Astrocyte (in vitro differentiated cells and primary cell): ENCODE measurements at regions not wholly inside any gene's neighbourhood (a gene's known extent, or its start where the extent isn't known, plus 50 kb on each side); places are given as distances from the start of the nearest gene placed in this dataset.

Experiments used
- DNase-seq: peaks from one replicate; pipeline ENCODE4 v3.0.0-alpha.2; 2010; ENCODE audit warnings: low read depth
- FAIRE-seq: peaks from 2 replicates; lab custom pipeline; 2011; peaks lifted over from hg19 to GRCh38; lab: Jason Lieb, UNC
- H2AFZ ChIP-seq: 2 replicates; pipeline ENCODE4 v1.6.0; 2012; ENCODE audit warnings: low read depth, low read length, inconsistent platforms
- H3K27ac ChIP-seq: 2 replicates; pipeline ENCODE4 v1.5.1; 2011; ENCODE audit warnings: low read depth, low read length, inconsistent platforms
- H3K27me3 ChIP-seq: 2 replicates; pipeline ENCODE4 v1.6.0; 2011; ENCODE audit warnings: low read length, inconsistent platforms; ENCODE audit not compliant: insufficient read depth
- H3K36me3 ChIP-seq: 2 replicates; pipeline ENCODE4 v1.5.1; 2011; ENCODE audit warnings: low read length, inconsistent platforms; ENCODE audit not compliant: insufficient read depth
- H3K4me1 ChIP-seq: 2 replicates; pipeline ENCODE4 v1.5.1; 2011; ENCODE audit warnings: low read length, inconsistent platforms; ENCODE audit not compliant: insufficient read depth
- H3K4me2 ChIP-seq: 2 replicates; pipeline ENCODE4 v1.6.0; 2012; ENCODE audit warnings: low read length, inconsistent platforms
- H3K4me3 ChIP-seq: 2 replicates; pipeline ENCODE4 v1.5.1; 2011; ENCODE audit warnings: low read depth, mild to moderate bottlenecking, low read length, inconsistent platforms; ENCODE audit not compliant: insufficient read depth
- H3K79me2 ChIP-seq: 2 replicates; pipeline ENCODE4 v1.6.0; 2012; ENCODE audit warnings: mild to moderate bottlenecking, low read length, inconsistent platforms; ENCODE audit not compliant: insufficient read depth
- H3K9ac ChIP-seq: 2 replicates; pipeline ENCODE4 v1.6.0; 2012; ENCODE audit warnings: mild to moderate bottlenecking, low read length, inconsistent platforms
- H3K9me3 ChIP-seq: 2 replicates; pipeline ENCODE4 v1.5.1; 2012; ENCODE audit warnings: low read depth, mild to moderate bottlenecking, low read length, inconsistent platforms; ENCODE audit not compliant: insufficient read depth
- H4K20me1 ChIP-seq: 2 replicates; pipeline ENCODE4 v1.6.0; 2012; ENCODE audit warnings: low read length, inconsistent platforms; ENCODE audit not compliant: insufficient read depth
- H3K27ac Mint-ChIP-seq: one replicate; pipeline ENCODE4 v1.8.0; 2021; ENCODE audit warnings: mild to moderate bottlenecking, mixed read lengths; ENCODE audit not compliant: unreplicated experiment
- H3K27me3 Mint-ChIP-seq: one replicate; pipeline ENCODE4 v1.8.0; 2021; ENCODE audit warnings: low read depth, mixed read lengths; ENCODE audit not compliant: unreplicated experiment
- H3K36me3 Mint-ChIP-seq: one replicate; pipeline ENCODE4 v1.8.0; 2021; ENCODE audit warnings: low read depth, mixed read lengths; ENCODE audit not compliant: unreplicated experiment
- H3K4me1 Mint-ChIP-seq: one replicate; pipeline ENCODE4 v1.8.0; 2021; ENCODE audit warnings: low read depth, mixed read lengths; ENCODE audit not compliant: unreplicated experiment
- H3K4me3 Mint-ChIP-seq: one replicate; pipeline ENCODE4 v1.8.0; 2021; ENCODE audit warnings: mild to moderate bottlenecking, moderate library complexity, mixed read lengths; ENCODE audit not compliant: unreplicated experiment
- H3K9me3 Mint-ChIP-seq: one replicate; pipeline ENCODE4 v1.8.0; 2021; ENCODE audit warnings: mild to moderate bottlenecking, mixed read lengths; ENCODE audit not compliant: unreplicated experiment
- EZH2 ChIP-seq: IDR thresholded peaks from 2 replicates; pipeline ENCODE4 v1.6.1; 2012; ENCODE audit warnings: mild to moderate bottlenecking, low read length, inconsistent platforms; ENCODE audit not compliant: insufficient read depth
- TF ChIP-seq, protein P1 (sequence below): IDR thresholded peaks from 2 replicates; pipeline ENCODE4 v1.5.1; 2011; ENCODE audit warnings: low read depth, mild to moderate bottlenecking, inconsistent platforms, low read length, moderate library complexity; ENCODE audit not compliant: insufficient read depth

DNA sequence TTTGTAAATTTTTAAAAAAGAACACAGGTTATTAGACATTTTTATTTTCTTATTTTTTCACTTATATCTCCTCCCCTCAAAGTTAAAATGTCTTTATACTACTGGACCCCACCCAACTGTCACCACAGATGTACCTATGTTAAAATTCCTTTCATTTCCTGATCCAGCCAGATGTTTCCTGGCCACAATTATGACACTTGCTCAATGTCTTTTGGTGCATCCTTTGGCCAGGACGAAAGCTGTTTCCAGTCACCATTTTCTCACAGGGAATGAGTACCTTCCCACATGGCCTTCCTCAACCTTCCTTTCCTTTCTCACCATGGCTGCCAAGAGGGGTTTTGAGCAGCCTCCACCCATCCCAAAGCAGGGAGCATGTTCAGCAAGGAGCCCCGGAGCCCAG, 365.7 kb upstream of the MAF start:
- Histone ChIP-seq H4K20me1 (no peaks in the 10 kb centered on the region), H3K4me1 (no peaks in the 10 kb centered on the region), H3K4me2 (no peak overlapping the region), H3K79me2 (no peaks in the 10 kb centered on the region), H3K27me3 (no peaks in the 10 kb centered on the region), H3K27ac (no peak overlapping the region), H3K36me3 (no peaks in the 10 kb centered on the region), H3K9ac (no peak overlapping the region), H3K9me3 (no peaks in the 10 kb centered on the region), H2AFZ (no peak overlapping the region), H3K4me3 (no peak overlapping the region)
- DNase-seq (no peak), FAIRE-seq (no peak)
- Mint-ChIP-seq H3K36me3 (no peaks in the 10 kb centered on the region), H3K4me1 (peaks cover 9% of the 10 kb centered on the region), H3K27ac (no peak overlapping the region), H3K27me3 (peaks cover 8% of the 10 kb centered on the region), H3K4me3 (no peak overlapping the region), H3K9me3 (peaks cover 6% of the 10 kb centered on the region)
- TF ChIP-seq EZH2: no peak
- TF ChIP-seq, protein P1, sequence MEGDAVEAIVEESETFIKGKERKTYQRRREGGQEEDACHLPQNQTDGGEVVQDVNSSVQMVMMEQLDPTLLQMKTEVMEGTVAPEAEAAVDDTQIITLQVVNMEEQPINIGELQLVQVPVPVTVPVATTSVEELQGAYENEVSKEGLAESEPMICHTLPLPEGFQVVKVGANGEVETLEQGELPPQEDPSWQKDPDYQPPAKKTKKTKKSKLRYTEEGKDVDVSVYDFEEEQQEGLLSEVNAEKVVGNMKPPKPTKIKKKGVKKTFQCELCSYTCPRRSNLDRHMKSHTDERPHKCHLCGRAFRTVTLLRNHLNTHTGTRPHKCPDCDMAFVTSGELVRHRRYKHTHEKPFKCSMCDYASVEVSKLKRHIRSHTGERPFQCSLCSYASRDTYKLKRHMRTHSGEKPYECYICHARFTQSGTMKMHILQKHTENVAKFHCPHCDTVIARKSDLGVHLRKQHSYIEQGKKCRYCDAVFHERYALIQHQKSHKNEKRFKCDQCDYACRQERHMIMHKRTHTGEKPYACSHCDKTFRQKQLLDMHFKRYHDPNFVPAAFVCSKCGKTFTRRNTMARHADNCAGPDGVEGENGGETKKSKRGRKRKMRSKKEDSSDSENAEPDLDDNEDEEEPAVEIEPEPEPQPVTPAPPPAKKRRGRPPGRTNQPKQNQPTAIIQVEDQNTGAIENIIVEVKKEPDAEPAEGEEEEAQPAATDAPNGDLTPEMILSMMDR: no peak

DNA sequence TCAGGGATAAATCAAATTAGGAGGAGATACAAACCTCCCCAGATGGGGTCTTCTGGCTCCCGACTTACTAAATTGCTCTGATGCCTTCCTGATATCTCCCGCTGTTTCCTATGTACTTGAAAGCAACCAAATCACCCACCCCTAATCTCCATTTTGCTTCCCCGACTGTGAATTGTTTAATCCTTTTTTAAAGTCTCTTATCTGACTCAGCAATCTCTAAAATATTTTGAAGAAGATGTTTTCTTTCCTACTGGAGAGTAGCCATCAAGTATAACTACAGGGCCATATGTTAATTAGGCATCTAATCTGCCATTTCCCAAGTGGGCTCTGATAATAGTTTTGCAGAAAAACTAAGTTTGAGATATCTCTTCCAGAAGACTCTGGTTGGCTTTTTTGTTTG, 365.2 kb upstream of the MAF start:
- H3K9me3 ChIP-seq: no peaks in the 10 kb centered on the region
- no peaks in the 10 kb centered on the region for H3K4me1 ChIP-seq
- H3K4me3 ChIP-seq: no peak overlapping the region
- no peak for TF ChIP-seq EZH2
- TF ChIP-seq, protein P1: no peak
- H3K27ac ChIP-seq: no peak overlapping the region
- Mint-ChIP-seq H3K27me3 (peaks cover 8% of the 10 kb centered on the region), H3K36me3 (no peaks in the 10 kb centered on the region), H3K9me3 (peaks cover 6% of the 10 kb centered on the region), H3K4me1 (peaks cover 9% of the 10 kb centered on the region), H3K4me3 (no peak overlapping the region), H3K27ac (no peak overlapping the region)
- no peak overlapping the region for H3K4me2 ChIP-seq
- DNase-seq: no peak
- H3K27me3 ChIP-seq: no peaks in the 10 kb centered on the region
- no peaks in the 10 kb centered on the region for H4K20me1 ChIP-seq
- H3K79me2 ChIP-seq: no peaks in the 10 kb centered on the region
- H2AFZ ChIP-seq: no peak overlapping the region
- no peak overlapping the region for H3K9ac ChIP-seq
- no peaks in the 10 kb centered on the region for H3K36me3 ChIP-seq
- FAIRE-seq: no peak

DNA sequence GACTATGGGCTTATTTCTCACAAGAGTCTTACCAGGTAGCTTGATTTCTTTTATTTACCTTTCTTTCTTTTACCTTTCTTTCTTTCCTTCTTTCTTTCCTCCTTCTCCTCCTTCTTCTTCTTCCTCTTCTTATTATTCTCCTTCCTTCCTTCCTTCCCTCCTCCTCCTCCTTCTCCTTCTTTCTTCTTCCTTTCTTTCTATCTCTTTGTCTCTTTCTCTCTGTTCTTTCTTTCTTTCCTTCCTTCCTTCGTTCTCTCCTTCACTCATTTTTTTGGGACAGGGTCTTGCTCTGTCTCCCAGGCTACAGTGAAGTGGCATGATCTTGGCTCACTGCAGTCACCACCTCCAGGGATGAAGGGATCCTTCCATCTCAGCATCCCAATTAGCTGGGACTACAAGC, 363.6 kb upstream of the MAF start:
- Mint-ChIP-seq H3K27me3 (peaks cover 8% of the 10 kb centered on the region), H3K4me3 (no peak overlapping the region), H3K27ac (peak overlapping the region; percentile 22), H3K9me3 (peaks cover 6% of the 10 kb centered on the region), H3K4me1 (peaks cover 9% of the 10 kb centered on the region), H3K36me3 (no peaks in the 10 kb centered on the region)
- no peak for TF ChIP-seq EZH2
- TF ChIP-seq, protein P1: no peak
- no peak overlapping the region for H3K27ac ChIP-seq
- no peaks in the 10 kb centered on the region for H3K9me3 ChIP-seq
- H2AFZ ChIP-seq: no peak overlapping the region
- H3K4me3 ChIP-seq: no peak overlapping the region
- H3K4me1 ChIP-seq: no peaks in the 10 kb centered on the region
- DNase-seq (no peak), FAIRE-seq (no peak)
- H3K79me2 ChIP-seq: no peaks in the 10 kb centered on the region
- H3K9ac ChIP-seq: no peak overlapping the region
- H4K20me1 ChIP-seq: no peaks in the 10 kb centered on the region
- no peak overlapping the region for H3K4me2 ChIP-seq
- H3K27me3 ChIP-seq: no peaks in the 10 kb centered on the region
- no peaks in the 10 kb centered on the region for H3K36me3 ChIP-seq
